ENCODE measurements at regions not wholly inside any gene's neighbourhood (a gene's known extent, or its start where the extent isn't known, plus 50 kb on each side); places are given as distances from the start of the nearest gene placed in this dataset.

DNA sequence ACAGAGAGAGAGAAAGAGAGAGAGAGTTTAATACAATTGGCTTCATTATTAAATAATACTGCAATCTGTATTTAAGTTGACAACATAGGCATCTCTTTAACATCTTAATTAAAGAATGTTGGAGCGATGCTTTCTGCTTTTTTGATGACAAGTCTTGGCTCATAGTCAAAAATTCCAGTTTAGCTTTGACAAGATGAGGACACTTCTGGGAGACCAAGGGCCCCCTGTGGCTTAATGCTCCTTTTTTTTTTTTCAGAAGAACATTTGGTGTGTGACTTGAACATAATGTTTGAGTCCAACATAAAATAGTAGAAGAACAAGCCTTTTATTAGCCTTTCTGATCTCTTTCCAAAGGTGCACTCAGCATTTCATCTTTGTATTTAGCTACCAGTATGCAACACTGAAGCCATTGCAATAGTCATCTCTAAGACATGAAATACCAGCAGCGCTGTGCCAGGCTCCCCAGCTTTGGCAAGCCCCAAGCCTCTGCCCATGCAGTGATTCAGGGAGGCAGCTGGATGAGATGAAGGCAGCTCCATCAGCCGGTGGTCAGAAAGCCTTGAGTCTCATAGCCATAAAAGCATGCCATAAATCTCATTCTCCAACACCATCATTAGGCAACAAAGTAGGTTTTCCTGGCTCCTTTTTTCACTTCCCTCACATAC is 349.4 kb upstream of the SEMA6D start:
- TF ChIP-seq, protein P1, sequence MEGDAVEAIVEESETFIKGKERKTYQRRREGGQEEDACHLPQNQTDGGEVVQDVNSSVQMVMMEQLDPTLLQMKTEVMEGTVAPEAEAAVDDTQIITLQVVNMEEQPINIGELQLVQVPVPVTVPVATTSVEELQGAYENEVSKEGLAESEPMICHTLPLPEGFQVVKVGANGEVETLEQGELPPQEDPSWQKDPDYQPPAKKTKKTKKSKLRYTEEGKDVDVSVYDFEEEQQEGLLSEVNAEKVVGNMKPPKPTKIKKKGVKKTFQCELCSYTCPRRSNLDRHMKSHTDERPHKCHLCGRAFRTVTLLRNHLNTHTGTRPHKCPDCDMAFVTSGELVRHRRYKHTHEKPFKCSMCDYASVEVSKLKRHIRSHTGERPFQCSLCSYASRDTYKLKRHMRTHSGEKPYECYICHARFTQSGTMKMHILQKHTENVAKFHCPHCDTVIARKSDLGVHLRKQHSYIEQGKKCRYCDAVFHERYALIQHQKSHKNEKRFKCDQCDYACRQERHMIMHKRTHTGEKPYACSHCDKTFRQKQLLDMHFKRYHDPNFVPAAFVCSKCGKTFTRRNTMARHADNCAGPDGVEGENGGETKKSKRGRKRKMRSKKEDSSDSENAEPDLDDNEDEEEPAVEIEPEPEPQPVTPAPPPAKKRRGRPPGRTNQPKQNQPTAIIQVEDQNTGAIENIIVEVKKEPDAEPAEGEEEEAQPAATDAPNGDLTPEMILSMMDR (IDR thresholded peaks at IDR 0.05; ENCODE audit: low read depth, low read length, poor library complexity, severe bottlenecking), result no peak
- no peak for TF ChIP-seq EZH2phosphoT487 (IDR thresholded peaks at IDR 0.05; ENCODE audit: borderline replicate concordance, low read length)
